ENCODE measurements at regions not wholly inside any gene's neighbourhood (a gene's known extent, or its start where the extent isn't known, plus 50 kb on each side); places are given as distances from the start of the nearest gene placed in this dataset.

- TF ChIP-seq CTCF (IDR thresholded peaks at IDR 0.05) = no peak
- DNase-seq (ENCODE audit: low spot score) (no peak), ATAC-seq (ENCODE audit: low FRiP score) (no peak)
Measured at GRCh38 chr2:150625303-150625702, 137.8 kb upstream of the RND3 start.

GRCh38 chr2:150624001-150624401 is 136.5 kb upstream of the RND3 start:
- DNase-seq (ENCODE audit: low spot score) = no peak
- ATAC-seq (ENCODE audit: low FRiP score) = no peak
- TF ChIP-seq CTCF (IDR thresholded peaks at IDR 0.05) = no peak

GRCh38 chr2:150621526-150622213 is 134.2 kb upstream of the RND3 start:
- peak; percentile 95 for ATAC-seq (ENCODE audit: low FRiP score)
- DNase-seq (ENCODE audit: low spot score) = no peak
- TF ChIP-seq CTCF (IDR thresholded peaks at IDR 0.05) = no peak

- DNase-seq (ENCODE audit: low spot score) = no peak
- TF ChIP-seq CTCF (IDR thresholded peaks at IDR 0.05) = no peak
- no peak for ATAC-seq (ENCODE audit: low FRiP score)
Measured at GRCh38 chr2:150620855-150621254, 133.4 kb upstream of the RND3 start.

- ATAC-seq (ENCODE audit: low FRiP score) = no peak
- no peak for TF ChIP-seq CTCF (IDR thresholded peaks at IDR 0.05)
- DNase-seq (ENCODE audit: low spot score) = no peak
Measured at GRCh38 chr2:150620416-150620815, 132.9 kb upstream of the RND3 start.

- DNase-seq (ENCODE audit: low spot score) (no peak), ATAC-seq (ENCODE audit: low FRiP score) (no peak)
- TF ChIP-seq CTCF (IDR thresholded peaks at IDR 0.05) = no peak
Measured at GRCh38 chr2:150619607-150620330, 132.3 kb upstream of the RND3 start.

All from omental fat pad (tissue), 3 donors.